IMR-90 (cell line): ENCODE measurements at regions not wholly inside any gene's neighbourhood (a gene's known extent, or its start where the extent isn't known, plus 50 kb on each side); places are given as distances from the start of the nearest gene placed in this dataset.

Experiments
- ATAC-seq: fragments of 200-7000 bp; cut with Tn5 transposase; 2 replicates; pipeline ENCODE4 v1.9.1; 2020; ENCODE audit warnings: low read depth, mild to moderate bottlenecking, moderate library complexity
- BruUV-seq: library from RNA; stranded (reverse); fragments of 400-500 nt; replicated peaks from 2 replicates; lab custom pipeline; 2021; lab: Mats Ljungman, UMichigan
- CTCF ChIA-PET: fragments of 300-600 bp; formaldehyde crosslinking; extraction: SDS; loops from one replicate; lab custom pipeline; 2021; ENCODE audit warnings: antibody characterized with exemption; lab: Yijun Ruan, JAX
- POLR2A ChIA-PET: fragments of 300-600 bp; sonication (Branson Sonifier 250); formaldehyde crosslinking; loops from one replicate; lab custom pipeline; 2022; ENCODE audit warnings: antibody characterized with exemption; ENCODE audit not compliant: unreplicated experiment; lab: Charles Lee
- DNase-seq: peaks from one replicate; pipeline ENCODE4 v3.0.0; 2013
- H2AFZ ChIP-seq: replicated peaks from 2 replicates; pipeline ENCODE3; 2013; ENCODE audit warnings: low read length, mild to moderate bottlenecking; ENCODE audit not compliant: poor library complexity
- H2AK5ac ChIP-seq: 2 replicates; pipeline ENCODE4 v1.6.1; 2013; ENCODE audit warnings: low read depth, low read length, inconsistent platforms
- H2AK9ac ChIP-seq: replicated peaks from 2 replicates; pipeline ENCODE3; 2013; ENCODE audit warnings: mild to moderate bottlenecking, low read depth, low read length, moderate library complexity; ENCODE audit not compliant: poor library complexity
- H2BK120ac ChIP-seq: 2 replicates; pipeline ENCODE4 v1.6.1; 2013; ENCODE audit warnings: low read depth, low read length, inconsistent platforms
- H2BK15ac ChIP-seq: 3 replicates; pipeline ENCODE4 v1.6.1; 2013; ENCODE audit warnings: low read depth, low read length, inconsistent platforms
- H2BK20ac ChIP-seq: 2 replicates; pipeline ENCODE4 v1.6.1; 2013; ENCODE audit warnings: low read depth, mild to moderate bottlenecking, inconsistent platforms, low read length, moderate library complexity
- H2BK5ac ChIP-seq: 2 replicates; pipeline ENCODE4 v1.6.1; 2013; ENCODE audit warnings: mild to moderate bottlenecking, low read depth, low read length, inconsistent platforms; ENCODE audit not compliant: poor library complexity, severe bottlenecking
- H3K14ac ChIP-seq: replicated peaks from 2 replicates; pipeline ENCODE4 v1.6.1; 2013; ENCODE audit warnings: low read depth, low read length, inconsistent platforms
- H3K18ac ChIP-seq: 2 replicates; pipeline ENCODE4 v1.6.1; 2013; ENCODE audit warnings: low read depth, low read length, control low read depth
- H3K23ac ChIP-seq: 2 replicates; pipeline ENCODE4 v1.6.1; 2013; ENCODE audit warnings: low read depth, low read length, inconsistent platforms
- H3K27ac ChIP-seq: 2 replicates; pipeline ENCODE4 v1.5.1; 2013; ENCODE audit warnings: mild to moderate bottlenecking, control low read depth, low read length; ENCODE audit not compliant: insufficient read depth
- H3K27me3 ChIP-seq: 2 replicates; pipeline ENCODE4 v1.6.1; 2013; ENCODE audit warnings: low read length; ENCODE audit not compliant: control insufficient read depth, insufficient read depth
- H3K36me3 ChIP-seq: 2 replicates; pipeline ENCODE4 v1.6.1; 2013; ENCODE audit warnings: low read length, mixed read lengths; ENCODE audit not compliant: control insufficient read depth, insufficient read depth
- H3K4ac ChIP-seq: 2 replicates; pipeline ENCODE4 v1.6.1; 2013; ENCODE audit warnings: low read depth, low read length, inconsistent platforms
- H3K4me1 ChIP-seq: 2 replicates; pipeline ENCODE4 v1.6.1; 2013; ENCODE audit warnings: low read length, mixed read lengths; ENCODE audit not compliant: control insufficient read depth, insufficient read depth
- H3K4me2 ChIP-seq: 2 replicates; pipeline ENCODE4 v1.6.1; 2013; ENCODE audit warnings: low read depth, mild to moderate bottlenecking, control low read depth, low read length, moderate library complexity
- H3K4me3 ChIP-seq: 2 replicates; pipeline ENCODE4 v1.5.1; 2013; ENCODE audit warnings: low read depth, mild to moderate bottlenecking, control low read depth, low read length, moderate library complexity; ENCODE audit not compliant: insufficient read depth
- H3K56ac ChIP-seq: 2 replicates; pipeline ENCODE4 v1.6.1; 2013; ENCODE audit warnings: low read length, inconsistent platforms; ENCODE audit not compliant: insufficient read depth; ENCODE audit errors: extremely low read depth
- H3K79me1 ChIP-seq, 2 experiments: 2 replicates each; pipeline ENCODE4 v1.6.1; 2013; ENCODE audit warnings: low read length in 2 of 2, inconsistent platforms in 1 of 2, low read depth in 1 of 2
- H3K9ac ChIP-seq: 2 replicates; pipeline ENCODE4 v1.6.1; 2013; ENCODE audit warnings: low read depth, low read length, control low read depth
- H3K9me1 ChIP-seq: 2 replicates; pipeline ENCODE4 v1.6.1; 2013; ENCODE audit warnings: low read length, inconsistent platforms; ENCODE audit not compliant: insufficient read depth
- H3K9me3 ChIP-seq: 2 replicates; pipeline ENCODE4 v1.6.1; 2013; ENCODE audit warnings: low read length; ENCODE audit not compliant: control insufficient read depth, insufficient read depth
- H4K20me1 ChIP-seq: 2 replicates; pipeline ENCODE4 v1.6.1; 2013; ENCODE audit warnings: low read length, inconsistent platforms; ENCODE audit not compliant: insufficient read depth
- H4K5ac ChIP-seq: 2 replicates; pipeline ENCODE4 v1.6.1; 2013; ENCODE audit warnings: mild to moderate bottlenecking, low read depth, low read length, control low read depth
- H4K8ac ChIP-seq, 2 experiments: 2 replicates each; pipeline ENCODE4 v1.6.1; 2013; ENCODE audit warnings: low read depth in 2 of 2, low read length in 2 of 2, control low read depth in 1 of 2, inconsistent platforms in 1 of 2
- H4K91ac ChIP-seq: 2 replicates; pipeline ENCODE4 v1.6.1; 2013; ENCODE audit warnings: low read depth, low read length, inconsistent platforms; ENCODE audit not compliant: insufficient read depth
- BHLHE40 ChIP-seq: fragments of 150-350 bp; IDR thresholded peaks from 2 replicates; pipeline ENCODE4 v1.6.1; 2016; ENCODE audit warnings: mild to moderate bottlenecking, low read depth, low read length
- CEBPB ChIP-seq: IDR thresholded peaks from 2 replicates; pipeline ENCODE4 v1.6.1; 2012; ENCODE audit warnings: low read depth, low read length, improper control_type of control experiment
- NFE2L2 ChIP-seq: fragments of 150-350 bp; IDR thresholded peaks from 2 replicates; pipeline ENCODE4 v1.6.1; 2016; ENCODE audit warnings: low read depth, mild to moderate bottlenecking, low read length
- POLR2A ChIP-seq: IDR thresholded peaks from 2 replicates; pipeline ENCODE4 v1.6.1; 2012; ENCODE audit warnings: mild to moderate bottlenecking, low read depth, low read length
- RCOR1 ChIP-seq: IDR thresholded peaks from 2 replicates; pipeline ENCODE4 v1.6.1; 2012; ENCODE audit warnings: mild to moderate bottlenecking, low read length, improper control_type of control experiment; ENCODE audit not compliant: insufficient replicate concordance
- SMC3 ChIP-seq: fragments of 150-350 bp; IDR thresholded peaks from 2 replicates; pipeline ENCODE4 v1.6.1; 2016; ENCODE audit warnings: low read depth, mild to moderate bottlenecking, antibody characterized with exemption, low read length, moderate library complexity
- WGBS, 2 experiments: methylation state at CpG; one replicate each; pipeline versions ENCODE4 v1.1.5 to v1.1.7; 2013; ENCODE audit warnings: missing lambda C conversion rate in 2 of 2; ENCODE audit not compliant: insufficient read length in 1 of 2; ENCODE audit errors: extremely low coverage in 2 of 2; 5-methylcytosine and 5-hydroxymethylcytosine counted together
- dilution Hi-C: fragments of 300-500 bp; cut with HindIII; formaldehyde crosslinking; loops from one replicate; pipeline ENCODE4 v1.14.3; 2018; ENCODE audit warnings: low sequenced_read_pairs; ENCODE audit not compliant: unreplicated experiment
- in situ Hi-C: fragments of 300-500 bp; cut with MboI; formaldehyde crosslinking; loops from 3 replicates; pipeline ENCODE4 v1.14.3; 2019; ENCODE audit warnings: low sequenced_read_pairs, inconsistent platforms, mixed read lengths
- intact Hi-C: fragments of 100-400 bp; cut with micrococcal nuclease; formaldehyde crosslinking; loops from 2 replicates; pipeline ENCODE4 v1.10.0; 2022
- TF ChIP-seq, protein P1 (sequence below): fragments of 150-350 bp; IDR thresholded peaks from 2 replicates; pipeline ENCODE4 v1.6.1; 2016; ENCODE audit warnings: low read depth, mild to moderate bottlenecking, low read length, moderate library complexity, borderline replicate concordance

DNA sequence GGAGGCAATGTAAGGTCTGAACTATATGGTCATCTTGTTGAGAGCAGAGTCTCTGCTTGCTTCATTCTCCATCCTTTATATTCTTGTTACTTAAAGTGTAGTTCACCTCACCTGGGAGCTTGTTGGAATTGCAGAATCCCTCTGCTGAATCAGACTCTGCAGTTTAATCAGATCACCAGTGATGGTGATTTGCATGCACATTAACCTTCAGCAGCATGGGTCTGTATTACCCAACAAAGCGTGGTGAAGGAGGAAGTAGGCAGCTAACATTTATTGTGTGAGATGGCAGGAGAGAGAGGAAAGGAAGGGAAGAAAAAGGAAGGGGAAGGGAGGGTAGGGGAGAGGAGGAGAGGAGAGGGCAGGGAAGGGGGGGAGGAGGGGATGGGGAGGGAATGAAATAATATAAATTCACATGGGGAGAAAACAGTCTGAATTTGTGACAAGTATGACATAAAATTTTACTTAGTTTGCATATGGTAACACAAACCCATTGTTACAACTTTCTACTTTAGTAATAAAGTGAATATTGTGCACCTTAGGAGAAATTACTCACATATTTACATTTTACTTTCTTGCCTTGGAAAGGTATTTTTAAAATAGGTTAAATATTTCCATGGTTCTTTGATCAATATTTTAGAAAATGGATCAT is 740.7 kb downstream of the DHX35 start:
- intact Hi-C loops, result no loop called here
- H2BK5ac ChIP-seq, result no peak overlapping the region
- no peaks in the 10 kb centered on the region for H3K4me1 ChIP-seq
- H3K27ac ChIP-seq, result no peak overlapping the region
- no peak overlapping the region for H3K14ac ChIP-seq
- WGBS, 2 experiments, result 40% methylated on average over 1 of the region's 1 CpG; no CpG with 5 or more reads in 1 of the 2 experiments
- no peak overlapping the region for H2AK5ac ChIP-seq
- H2BK120ac ChIP-seq, result no peak overlapping the region
- ATAC-seq, result no peak
- no peak overlapping the region for H3K23ac ChIP-seq
- H3K9me1 ChIP-seq, result no peaks in the 10 kb centered on the region
- H3K4ac ChIP-seq, result no peak overlapping the region
- H3K56ac ChIP-seq, result no peak overlapping the region
- H2AK9ac ChIP-seq, result no peak overlapping the region
- H3K27me3 ChIP-seq, result no peaks in the 10 kb centered on the region
- H3K9me3 ChIP-seq, result peaks cover 3% of the 10 kb centered on the region; the same call in 1 of the 2 replicates
- no peak for TF ChIP-seq BHLHE40
- no peak for TF ChIP-seq POLR2A
- no peak for TF ChIP-seq CEBPB
- TF ChIP-seq, protein P1, sequence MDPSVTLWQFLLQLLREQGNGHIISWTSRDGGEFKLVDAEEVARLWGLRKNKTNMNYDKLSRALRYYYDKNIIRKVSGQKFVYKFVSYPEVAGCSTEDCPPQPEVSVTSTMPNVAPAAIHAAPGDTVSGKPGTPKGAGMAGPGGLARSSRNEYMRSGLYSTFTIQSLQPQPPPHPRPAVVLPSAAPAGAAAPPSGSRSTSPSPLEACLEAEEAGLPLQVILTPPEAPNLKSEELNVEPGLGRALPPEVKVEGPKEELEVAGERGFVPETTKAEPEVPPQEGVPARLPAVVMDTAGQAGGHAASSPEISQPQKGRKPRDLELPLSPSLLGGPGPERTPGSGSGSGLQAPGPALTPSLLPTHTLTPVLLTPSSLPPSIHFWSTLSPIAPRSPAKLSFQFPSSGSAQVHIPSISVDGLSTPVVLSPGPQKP, result no peak
- no peak for TF ChIP-seq NFE2L2
- TF ChIP-seq RCOR1, result no peak
- no peak for TF ChIP-seq SMC3
- ChIA-PET CTCF (no interaction called here), POLR2A (no interaction called here)
- no peaks in the 10 kb centered on the region for H3K36me3 ChIP-seq
- no peak overlapping the region for H4K5ac ChIP-seq
- no peaks in the 10 kb centered on the region for H3K79me1 ChIP-seq
- no peak overlapping the region for H3K4me3 ChIP-seq
- dilution Hi-C loops, result no loop called here
- in situ Hi-C loops, result loop anchor here (25.0 kb wide), 1 partner anchor 109 kb away; no protein-coding TSS in a partner anchor
- H4K91ac ChIP-seq, result no peak overlapping the region
- no peak for DNase-seq
- no peak overlapping the region for H2AFZ ChIP-seq
- no peak overlapping the region for H2BK20ac ChIP-seq
- no peak overlapping the region for H2BK15ac ChIP-seq
- BruUV-seq, result no TSS peak
- no peak overlapping the region for H4K8ac ChIP-seq
- H4K20me1 ChIP-seq, result no peaks in the 10 kb centered on the region
- H3K18ac ChIP-seq, result no peak overlapping the region
- H3K9ac ChIP-seq, result no peak overlapping the region
- H3K4me2 ChIP-seq, result no peak overlapping the region
